GM18499 (cell line): ENCODE measurements at regions not wholly inside any gene's neighbourhood (a gene's known extent, or its start where the extent isn't known, plus 50 kb on each side); places are given as distances from the start of the nearest gene placed in this dataset.

Experiments used
- ATAC-seq: cut with Tn5 transposase; IDR thresholded peaks from one replicate; pipeline ENCODE4 v1.9.1; 2021; ENCODE audit warnings: moderate number of reproducible peaks; ENCODE audit not compliant: insufficient read depth, unreplicated experiment

- no peak for ATAC-seq
Observed at GRCh38 chr12:39240587-39240986, 202.3 kb downstream of the KIF21A start.

GRCh38 chr12:39239490-39240486 lies 203.1 kb downstream of the KIF21A start:
- ATAC-seq = no peak

GRCh38 chr12:39237004-39237403 lies 205.9 kb downstream of the KIF21A start:
- no peak for ATAC-seq

DNA sequence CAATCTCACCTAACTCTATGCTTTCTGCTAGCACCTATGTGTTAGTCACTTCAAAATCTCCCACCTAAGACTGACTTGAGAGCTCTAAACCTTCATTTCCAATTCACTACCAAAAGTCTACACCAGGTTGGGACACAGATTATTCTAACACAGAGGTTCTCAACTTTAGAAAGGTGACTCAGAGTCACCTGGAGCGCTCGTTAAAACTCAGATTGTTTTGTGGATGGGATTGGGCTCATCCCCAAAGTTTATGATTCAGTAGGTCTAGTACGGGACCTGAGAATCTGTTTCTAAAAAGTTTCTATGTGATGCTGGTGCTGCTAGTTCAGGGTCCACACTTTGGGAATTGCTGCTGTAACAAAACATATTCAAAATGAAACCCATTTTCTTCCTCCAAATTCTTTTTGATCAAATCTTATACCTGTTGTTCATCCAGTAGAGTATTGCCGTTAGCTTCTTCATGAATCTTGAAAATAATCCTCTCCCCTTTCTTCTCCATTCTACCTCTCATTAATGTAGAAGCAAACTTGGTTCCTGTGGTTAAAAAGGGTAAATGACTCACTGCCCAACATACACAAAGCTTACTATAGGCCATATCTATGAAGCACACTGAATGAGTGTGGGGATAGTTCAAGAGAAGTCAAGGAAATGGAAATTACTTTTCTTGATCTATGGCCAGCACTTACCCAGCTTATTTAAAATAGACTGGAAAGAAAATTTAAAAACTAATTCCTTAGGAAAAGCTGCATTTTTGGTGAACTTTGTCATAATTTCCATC lies 206.7 kb downstream of the KIF21A start:
- no peak for ATAC-seq

DNA sequence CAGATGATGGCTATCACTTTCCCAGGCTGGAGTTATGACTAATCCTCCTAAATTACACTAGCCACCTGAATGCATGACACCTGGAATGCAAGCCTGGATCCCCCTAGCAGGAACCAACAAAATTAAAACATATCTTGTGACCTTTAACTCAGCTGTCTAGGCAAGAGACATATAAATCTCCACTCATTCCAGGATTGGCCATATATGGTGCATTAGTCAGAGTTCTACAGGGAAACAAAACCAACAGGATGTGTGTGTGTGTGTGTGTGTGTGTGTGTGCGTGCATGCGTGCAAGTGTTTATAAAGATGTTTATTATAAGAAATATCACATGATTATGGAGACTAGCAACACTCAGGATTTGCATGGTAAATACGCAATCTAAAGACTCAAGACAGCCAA lies 212.8 kb downstream of the KIF21A start:
- no peak for ATAC-seq

DNA sequence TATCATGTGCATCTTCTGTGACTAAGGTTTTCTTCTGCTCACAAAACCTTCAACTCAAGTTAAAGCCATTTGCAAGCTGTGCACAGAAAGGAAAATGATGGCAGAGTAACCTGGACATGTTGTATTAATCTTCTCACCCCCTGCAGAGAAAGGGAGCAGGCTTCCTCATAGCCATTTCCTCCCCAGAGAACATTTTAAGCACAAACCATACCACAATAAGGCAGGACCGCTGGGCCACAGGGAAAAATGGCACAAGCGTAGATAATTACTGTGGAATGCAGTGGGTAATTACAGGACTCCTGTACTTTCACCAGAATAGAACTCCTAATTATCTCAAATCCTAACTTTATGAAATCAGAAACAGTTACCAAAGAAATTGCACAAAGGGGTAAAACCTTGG lies 215.7 kb downstream of the KIF21A start:
- ATAC-seq = no peak

DNA sequence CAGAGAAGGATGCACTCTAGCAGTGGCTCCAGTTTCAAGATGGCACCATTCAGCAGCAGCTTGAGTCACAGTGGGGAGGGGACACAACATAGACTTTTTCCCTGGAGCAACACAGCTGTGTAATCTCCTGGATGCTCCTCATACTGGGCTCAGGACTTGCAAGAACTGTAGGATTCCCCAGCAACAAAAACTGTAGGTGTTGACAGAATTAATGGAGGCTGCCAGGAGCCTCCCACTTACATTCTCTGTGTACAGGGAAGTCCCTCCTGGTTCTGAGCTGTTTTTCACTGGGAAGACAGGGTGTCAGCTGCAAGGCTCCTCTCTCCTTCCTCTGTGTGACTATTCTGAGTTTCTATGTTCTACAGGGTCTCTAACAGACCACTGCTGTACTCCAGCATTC lies 217.9 kb downstream of the KIF21A start:
- no peak for ATAC-seq

GRCh38 chr12:39205969-39206368 lies 237.0 kb downstream of the KIF21A start:
- peak; percentile 85 for ATAC-seq

GRCh38 chr12:39199351-39199750 lies 243.6 kb downstream of the KIF21A start:
- no peak for ATAC-seq

- ATAC-seq = no peak
Observed at GRCh38 chr12:39188689-39189088, 254.2 kb downstream of the KIF21A start.

DNA sequence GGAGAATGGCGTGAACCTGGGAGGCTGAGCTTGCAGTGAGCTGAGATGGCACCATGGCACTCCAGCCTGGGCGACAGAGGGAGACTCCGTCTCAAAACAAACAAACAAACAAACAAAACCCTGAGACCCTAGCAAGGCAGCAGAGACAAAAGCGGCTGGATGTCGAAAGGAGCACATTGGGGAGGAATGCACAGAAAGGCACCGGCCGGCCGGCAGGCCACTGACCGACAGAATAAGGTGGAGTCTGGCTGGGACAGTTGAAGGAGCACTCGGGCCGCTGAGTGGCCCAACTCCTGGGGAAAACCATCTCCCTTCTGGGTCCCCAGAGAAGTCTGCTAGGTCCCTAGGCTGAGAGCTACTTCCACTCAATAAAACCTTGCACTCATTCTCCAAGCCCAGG lies 256.2 kb downstream of the KIF21A start:
- no peak for ATAC-seq

DNA sequence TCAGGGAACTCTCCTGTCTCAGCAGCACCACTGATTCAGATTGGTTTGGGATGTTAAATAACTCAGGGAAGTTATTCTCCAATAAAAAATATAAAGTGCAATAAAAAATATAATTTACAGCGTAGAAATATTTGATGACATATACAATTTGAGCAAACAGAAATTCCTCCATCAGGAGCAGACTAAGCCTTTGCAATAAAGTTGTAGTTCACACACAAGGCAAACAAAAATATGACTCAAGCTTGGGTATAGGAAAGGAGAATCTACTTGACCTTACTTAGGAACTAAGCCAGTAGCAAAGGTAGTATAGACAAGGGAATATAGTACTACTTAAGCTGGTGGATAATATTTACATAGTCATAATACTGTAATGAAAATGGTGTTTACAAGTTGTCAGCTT lies 264.1 kb downstream of the KIF21A start:
- ATAC-seq = no peak

DNA sequence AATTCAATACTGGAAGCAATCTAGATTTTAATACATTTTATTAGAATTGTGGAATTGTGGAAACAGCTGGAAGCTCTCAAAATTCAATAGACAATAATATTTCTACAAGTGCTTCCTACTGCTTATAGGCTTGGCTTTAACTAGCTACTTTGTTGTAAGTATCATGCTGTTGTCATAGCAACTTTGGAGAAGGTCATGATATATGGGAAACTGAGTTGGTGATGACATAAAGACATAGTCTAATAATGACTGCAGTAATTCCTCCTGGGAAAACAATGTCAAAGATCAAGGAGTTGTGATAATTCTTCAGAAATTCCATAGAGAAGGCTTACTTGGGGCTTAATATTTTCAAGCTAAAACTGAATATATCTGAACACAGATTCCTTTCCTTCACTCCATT lies 266.6 kb downstream of the KIF21A start:
- ATAC-seq = no peak

GRCh38 chr12:39173726-39174125 lies 268.3 kb upstream of the CPNE8 start:
- ATAC-seq = peak; percentile 75

- no peak for ATAC-seq
Observed at GRCh38 chr12:39165338-39165737, 259.9 kb upstream of the CPNE8 start.

DNA sequence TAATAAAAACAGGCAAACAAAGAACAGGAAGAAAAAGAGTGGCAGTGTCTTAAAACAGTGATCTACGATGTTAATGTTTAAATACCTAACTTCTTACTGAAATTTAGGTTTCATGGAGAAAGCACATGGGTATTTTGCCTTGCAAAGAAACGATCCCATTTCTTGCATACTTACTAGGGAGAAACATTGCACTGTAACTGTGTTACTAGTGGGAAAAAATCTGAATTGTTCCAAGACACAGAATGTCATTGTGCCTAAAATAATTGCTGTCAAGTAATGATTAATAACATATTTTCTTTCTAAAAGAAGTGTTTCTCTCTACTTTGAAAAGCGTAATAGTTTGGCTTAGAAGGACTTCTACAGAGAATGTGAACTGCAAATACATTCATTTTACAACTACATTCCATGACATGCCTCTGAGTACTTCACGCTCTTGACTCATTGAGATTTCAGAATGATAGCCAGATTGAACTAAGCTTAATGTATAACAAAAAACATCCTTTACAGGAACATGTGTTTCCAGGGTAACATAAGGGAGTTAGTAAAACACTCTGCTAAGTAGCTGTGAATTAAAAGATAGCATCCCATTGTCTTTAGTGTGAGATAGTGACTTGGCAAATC lies 256.2 kb upstream of the CPNE8 start:
- no peak for ATAC-seq

GRCh38 chr12:39157696-39158342 lies 252.4 kb upstream of the CPNE8 start:
- ATAC-seq = no peak

DNA sequence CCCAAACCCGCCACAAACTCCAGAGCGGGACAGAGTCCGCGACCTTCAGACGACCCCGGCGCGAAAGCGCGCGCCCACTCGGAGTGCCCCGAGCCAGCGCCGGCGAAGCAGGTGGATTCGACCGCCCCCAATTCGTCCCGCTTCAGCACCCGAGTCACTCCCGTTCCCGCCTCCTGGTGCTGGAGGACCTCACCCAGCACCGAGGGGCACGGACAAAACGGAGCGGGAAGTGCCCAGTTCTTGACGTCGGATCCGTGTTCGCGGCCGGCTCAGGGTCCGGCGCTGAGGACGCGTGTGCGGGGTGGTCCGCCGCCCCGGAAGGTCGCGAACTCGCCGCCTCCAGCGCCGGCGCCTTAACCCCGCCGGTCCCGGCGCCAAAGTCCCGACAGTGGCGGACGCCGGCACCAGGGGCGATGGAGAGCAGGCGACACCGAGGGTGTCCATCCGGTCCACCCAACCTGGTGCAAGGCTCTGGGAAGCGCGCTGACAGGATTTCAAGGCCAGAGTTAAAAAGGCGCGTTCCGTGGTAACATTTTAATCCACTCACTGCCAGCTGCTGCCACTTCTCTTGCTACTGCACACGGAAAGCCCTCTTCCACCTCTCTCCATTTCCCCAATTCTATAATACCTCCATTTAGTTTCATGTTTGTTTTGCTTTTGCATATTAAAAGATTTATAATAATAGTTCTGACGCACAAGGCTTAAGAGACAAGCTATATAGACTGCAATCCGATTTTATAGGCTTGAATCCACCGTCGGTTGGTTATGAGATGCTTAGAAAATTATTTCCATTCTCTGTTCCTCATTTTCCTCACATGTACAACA lies 240.0 kb upstream of the CPNE8 start:
- peak; percentile 81 for ATAC-seq

- no peak for ATAC-seq
Observed at GRCh38 chr12:39144613-39145061, 239.2 kb upstream of the CPNE8 start.
